HG02610 (cell line): ENCODE measurements at regions not wholly inside any gene's neighbourhood (a gene's known extent, or its start where the extent isn't known, plus 50 kb on each side); places are given as distances from the start of the nearest gene placed in this dataset.

Source experiments
- ATAC-seq: cut with Tn5 transposase; IDR thresholded peaks from one replicate; pipeline ENCODE4 v1.9.1; 2021; ENCODE audit warnings: mild to moderate bottlenecking, moderate library complexity; ENCODE audit not compliant: unreplicated experiment

- ATAC-seq: no peak
Observed at GRCh38 chr3:84023842-84024241, 934.9 kb upstream of the CADM2 start.

GRCh38 chr3:84039099-84039498, 919.7 kb upstream of the CADM2 start:
- no peak for ATAC-seq

- ATAC-seq: no peak
Observed at GRCh38 chr3:84042399-84043106, 916.2 kb upstream of the CADM2 start.

- no peak for ATAC-seq
Observed at GRCh38 chr3:84066915-84067314, 891.9 kb upstream of the CADM2 start.

GRCh38 chr3:84073664-84074063, 885.1 kb upstream of the CADM2 start:
- ATAC-seq: no peak

- ATAC-seq: no peak
Observed at GRCh38 chr3:84074767-84075166, 884.0 kb upstream of the CADM2 start.

- no peak for ATAC-seq
Observed at GRCh38 chr3:84077479-84077878, 881.3 kb upstream of the CADM2 start.

GRCh38 chr3:84082726-84083125, 876.1 kb upstream of the CADM2 start:
- ATAC-seq: no peak

GRCh38 chr3:84092907-84093306, 865.9 kb upstream of the CADM2 start:
- ATAC-seq: no peak

GRCh38 chr3:84096188-84096587, 862.6 kb upstream of the CADM2 start:
- no peak for ATAC-seq

- ATAC-seq: no peak
Observed at GRCh38 chr3:84100861-84101260, 857.9 kb upstream of the CADM2 start.

- no peak for ATAC-seq
Observed at GRCh38 chr3:84108442-84108971, 850.3 kb upstream of the CADM2 start.

GRCh38 chr3:84109911-84110310, 848.9 kb upstream of the CADM2 start:
- no peak for ATAC-seq

- no peak for ATAC-seq
Observed at GRCh38 chr3:84110787-84111186, 848.0 kb upstream of the CADM2 start.

GRCh38 chr3:84125201-84125721, 833.5 kb upstream of the CADM2 start:
- no peak for ATAC-seq

- ATAC-seq: no peak
Observed at GRCh38 chr3:84125760-84126159, 833.0 kb upstream of the CADM2 start.

- ATAC-seq: no peak
Observed at GRCh38 chr3:84126160-84126559, 832.6 kb upstream of the CADM2 start.

- no peak for ATAC-seq
Observed at GRCh38 chr3:84128024-84128423, 830.8 kb upstream of the CADM2 start.

- no peak for ATAC-seq
Observed at GRCh38 chr3:84136425-84136824, 822.4 kb upstream of the CADM2 start.

- no peak for ATAC-seq
Observed at GRCh38 chr3:84140631-84141030, 818.2 kb upstream of the CADM2 start.

- ATAC-seq: no peak
Observed at GRCh38 chr3:84141571-84141970, 817.2 kb upstream of the CADM2 start.

- no peak for ATAC-seq
Observed at GRCh38 chr3:84165328-84165727, 793.5 kb upstream of the CADM2 start.

GRCh38 chr3:84175449-84175848, 783.3 kb upstream of the CADM2 start:
- no peak for ATAC-seq
